ENCODE measurements at regions not wholly inside any gene's neighbourhood (a gene's known extent, or its start where the extent isn't known, plus 50 kb on each side); places are given as distances from the start of the nearest gene placed in this dataset.

GRCh38 chr7:135822376-135822775 is 73.8 kb upstream of the FAM180A start:
- TF ChIP-seq CTCF (IDR thresholded peaks at IDR 0.05; ENCODE audit: extremely low read depth, insufficient read depth, missing control alignments) = no peak
- DNase-seq (ENCODE audit: low spot score) = no peak
- in situ Hi-C loops (cut with MboI; ENCODE audit: low pct_unique_long_range_greater_than_20kb, low sequenced_read_pairs, unreplicated experiment) = no loop called here

- DNase-seq (ENCODE audit: low spot score) = no peak
- in situ Hi-C loops (cut with MboI; ENCODE audit: low pct_unique_long_range_greater_than_20kb, low sequenced_read_pairs, unreplicated experiment) = no loop called here
These were observed 69.0 kb upstream of the FAM180A start for GRCh38 chr7:135817583-135817982.

GRCh38 chr7:135815033-135815432 is 66.4 kb upstream of the FAM180A start:
- DNase-seq (ENCODE audit: low spot score) = no peak
- in situ Hi-C loops (cut with MboI; ENCODE audit: low pct_unique_long_range_greater_than_20kb, low sequenced_read_pairs, unreplicated experiment) = no loop called here
- no peak for TF ChIP-seq CTCF (IDR thresholded peaks at IDR 0.05; ENCODE audit: extremely low read depth, insufficient read depth, missing control alignments)

More at GRCh38 chr7:135817583-135817982, 69.0 kb upstream of the FAM180A start:
- TF ChIP-seq CTCF (IDR thresholded peaks at IDR 0.05; ENCODE audit: extremely low read depth, insufficient read depth, missing control alignments) = no peak

- in situ Hi-C loops (cut with MboI; ENCODE audit: low pct_unique_long_range_greater_than_20kb, low sequenced_read_pairs, unreplicated experiment) = no loop called here
- TF ChIP-seq CTCF (IDR thresholded peaks at IDR 0.05; ENCODE audit: extremely low read depth, insufficient read depth, missing control alignments) = no peak
- no peak for DNase-seq (ENCODE audit: low spot score)
These were observed 63.5 kb upstream of the FAM180A start for GRCh38 chr7:135812148-135812547.

- TF ChIP-seq CTCF (IDR thresholded peaks at IDR 0.05; ENCODE audit: extremely low read depth, insufficient read depth, missing control alignments) = no peak
- in situ Hi-C loops (cut with MboI; ENCODE audit: low pct_unique_long_range_greater_than_20kb, low sequenced_read_pairs, unreplicated experiment) = no loop called here
- no peak for DNase-seq (ENCODE audit: low spot score)
These were observed 62.9 kb upstream of the FAM180A start for GRCh38 chr7:135811506-135811905.

GRCh38 chr7:135808206-135808605 is 59.6 kb upstream of the FAM180A start:
- in situ Hi-C loops (cut with MboI; ENCODE audit: low pct_unique_long_range_greater_than_20kb, low sequenced_read_pairs, unreplicated experiment) = no loop called here
- no peak for TF ChIP-seq CTCF (IDR thresholded peaks at IDR 0.05; ENCODE audit: extremely low read depth, insufficient read depth, missing control alignments)
- DNase-seq (ENCODE audit: low spot score) = no peak

- no peak for DNase-seq (ENCODE audit: low spot score)
- in situ Hi-C loops (cut with MboI; ENCODE audit: low pct_unique_long_range_greater_than_20kb, low sequenced_read_pairs, unreplicated experiment) = loop anchor here (5.0 kb wide), 1 partner anchor 204 kb away; no protein-coding TSS in a partner anchor
- TF ChIP-seq CTCF (IDR thresholded peaks at IDR 0.05; ENCODE audit: extremely low read depth, insufficient read depth, missing control alignments) = no peak
These were observed 54.5 kb upstream of the FAM180A start for GRCh38 chr7:135803143-135803542.

Data from GM13977 (cell line).